ENCODE measurements at regions not wholly inside any gene's neighbourhood (a gene's known extent, or its start where the extent isn't known, plus 50 kb on each side); places are given as distances from the start of the nearest gene placed in this dataset.

- no peaks in the 10 kb centered on the region for H3K4me1 ChIP-seq
- no peaks in the 10 kb centered on the region for H3K36me3 ChIP-seq
- no peak overlapping the region for H3K27ac ChIP-seq
- no peak for TF ChIP-seq POLR2A (IDR thresholded peaks at IDR 0.05)
- TF ChIP-seq CTCF (IDR thresholded peaks at IDR 0.05 in 8 of 11, conservative IDR thresholded peaks at IDR 0.05 in 3 of 11) = no peak
- no peak for TF ChIP-seq POLR2AphosphoS5 (IDR thresholded peaks at IDR 0.05)
- no peak overlapping the region for H3K4me3 ChIP-seq
- no peak for DNase-seq
- intact Hi-C loops (cut with DNase I; ENCODE audit: low total_unique reads) = no loop called here
- H3K27me3 ChIP-seq (replicated peaks in 1 of 7) = no peaks in the 10 kb centered on the region
- WGBS, 5 donors = 52 to 79% (median 58%) methylated on average over 1 of the region's 1 CpG
- H3K9me3 ChIP-seq = peaks cover 0 to 43% (median 28%) of the 10 kb centered on the region in 8 donors
Measured at GRCh38 chr12:70106347-70106746, 136.9 kb upstream of the CNOT2 start.

GRCh38 chr12:70110085-70110484 is 133.1 kb upstream of the CNOT2 start:
- no peak for DNase-seq
- H3K36me3 ChIP-seq = no peaks in the 10 kb centered on the region
- no peak overlapping the region for H3K4me3 ChIP-seq
- H3K9me3 ChIP-seq = peaks cover 3 to 67% (median 42%) of the 10 kb centered on the region in 8 donors
- TF ChIP-seq CTCF (IDR thresholded peaks at IDR 0.05 in 8 of 11, conservative IDR thresholded peaks at IDR 0.05 in 3 of 11) = no peak
- no peak for TF ChIP-seq POLR2A (IDR thresholded peaks at IDR 0.05)
- no peak for TF ChIP-seq POLR2AphosphoS5 (IDR thresholded peaks at IDR 0.05)
- 83 to 97% (median 89%) methylated on average over 1 of the region's 1 CpG for WGBS, 5 donors
- no peaks in the 10 kb centered on the region for H3K27me3 ChIP-seq (replicated peaks in 1 of 7)
- H3K27ac ChIP-seq = no peak overlapping the region
- no peaks in the 10 kb centered on the region for H3K4me1 ChIP-seq
- intact Hi-C loops (cut with DNase I; ENCODE audit: low total_unique reads) = no loop called here

- no peak for DNase-seq
- peaks cover 0 to 13% (median 7%) of the 10 kb centered on the region in 8 donors for H3K9me3 ChIP-seq
- no peak overlapping the region for H3K4me3 ChIP-seq
- TF ChIP-seq POLR2AphosphoS5 (IDR thresholded peaks at IDR 0.05) (no peak), CTCF (IDR thresholded peaks at IDR 0.05 in 8 of 11, conservative IDR thresholded peaks at IDR 0.05 in 3 of 11) (no peak), POLR2A (IDR thresholded peaks at IDR 0.05) (no peak)
- intact Hi-C loops (cut with DNase I; ENCODE audit: low total_unique reads) = no loop called here
- H3K27ac ChIP-seq = no peak overlapping the region
- no peaks in the 10 kb centered on the region for H3K36me3 ChIP-seq
- no peaks in the 10 kb centered on the region for H3K27me3 ChIP-seq (replicated peaks in 1 of 7)
- H3K4me1 ChIP-seq = no peaks in the 10 kb centered on the region
Measured at GRCh38 chr12:70117670-70118069, 125.6 kb upstream of the CNOT2 start.

GRCh38 chr12:70120970-70121369 is 122.3 kb upstream of the CNOT2 start:
- Histone ChIP-seq H3K4me1 (no peaks in the 10 kb centered on the region), H3K36me3 (no peaks in the 10 kb centered on the region), H3K27ac (no peak overlapping the region), H3K27me3 (replicated peaks in 1 of 7) (no peaks in the 10 kb centered on the region), H3K4me3 (no peak overlapping the region), H3K9me3 (no peaks in the 10 kb centered on the region)
- intact Hi-C loops (cut with DNase I; ENCODE audit: low total_unique reads) = no loop called here
- DNase-seq = no peak
- TF ChIP-seq POLR2AphosphoS5 (IDR thresholded peaks at IDR 0.05) (no peak), POLR2A (IDR thresholded peaks at IDR 0.05) (no peak), CTCF (IDR thresholded peaks at IDR 0.05 in 8 of 11, conservative IDR thresholded peaks at IDR 0.05 in 3 of 11) (no peak)

Data from spleen (tissue), 11 donors.